ENCODE measurements at regions not wholly inside any gene's neighbourhood (a gene's known extent, or its start where the extent isn't known, plus 50 kb on each side); places are given as distances from the start of the nearest gene placed in this dataset.

GRCh38 chr2:10201201-10201600 lies 78.7 kb downstream of the RRM2 start:
- no peak overlapping the region for H3K9ac ChIP-seq (ENCODE audit: low read length)
- no peaks in the 10 kb centered on the region for H3K36me3 ChIP-seq (ENCODE audit: low read length)
- H3K9me2 ChIP-seq (replicated peaks; ENCODE audit: insufficient read depth, low read length): no peaks in the 10 kb centered on the region
- no peaks in the 10 kb centered on the region for H3K79me2 ChIP-seq (ENCODE audit: insufficient read depth, low read length)
- no peak overlapping the region for H2AFZ ChIP-seq (ENCODE audit: low read depth, low read length, severe bottlenecking)
- no peak overlapping the region for H3K27ac ChIP-seq (ENCODE audit: low read depth, low read length)
- no peak overlapping the region for H3K4me2 ChIP-seq (ENCODE audit: low read depth, low read length, poor library complexity, severe bottlenecking)
- no peaks in the 10 kb centered on the region for H3K9me3 ChIP-seq (ENCODE audit: insufficient read depth, low read length)
- no peak overlapping the region for H3K4me3 ChIP-seq (ENCODE audit: insufficient read depth, low read length, poor library complexity, severe bottlenecking)
- H3K27me3 ChIP-seq (ENCODE audit: low read length): no peaks in the 10 kb centered on the region
- TF ChIP-seq EZH2phosphoT487 (conservative IDR thresholded peaks at IDR 0.05; ENCODE audit: low read length) (no peak), CTCF (IDR thresholded peaks at IDR 0.05; ENCODE audit: insufficient read depth, low read length, poor library complexity, severe bottlenecking) (no peak)
- no peaks in the 10 kb centered on the region for H4K20me1 ChIP-seq (ENCODE audit: low read depth, low read length)
- no peaks in the 10 kb centered on the region for H3F3A ChIP-seq (ENCODE audit: insufficient read depth)

- H3K27ac ChIP-seq (ENCODE audit: low read depth, low read length): no peak overlapping the region
- no peaks in the 10 kb centered on the region for H3K9me2 ChIP-seq (replicated peaks; ENCODE audit: insufficient read depth, low read length)
- H3K4me3 ChIP-seq (ENCODE audit: insufficient read depth, low read length, poor library complexity, severe bottlenecking): no peak overlapping the region
- no peaks in the 10 kb centered on the region for H3F3A ChIP-seq (ENCODE audit: insufficient read depth)
- no peaks in the 10 kb centered on the region for H3K79me2 ChIP-seq (ENCODE audit: insufficient read depth, low read length)
- H3K9me3 ChIP-seq (ENCODE audit: insufficient read depth, low read length): no peaks in the 10 kb centered on the region
- H4K20me1 ChIP-seq (ENCODE audit: low read depth, low read length): no peaks in the 10 kb centered on the region
- H2AFZ ChIP-seq (ENCODE audit: low read depth, low read length, severe bottlenecking): no peak overlapping the region
- no peak overlapping the region for H3K9ac ChIP-seq (ENCODE audit: low read length)
- H3K4me2 ChIP-seq (ENCODE audit: low read depth, low read length, poor library complexity, severe bottlenecking): no peak overlapping the region
- H3K27me3 ChIP-seq (ENCODE audit: low read length): no peaks in the 10 kb centered on the region
- no peaks in the 10 kb centered on the region for H3K36me3 ChIP-seq (ENCODE audit: low read length)
- TF ChIP-seq EZH2phosphoT487 (conservative IDR thresholded peaks at IDR 0.05; ENCODE audit: low read length) (no peak), CTCF (IDR thresholded peaks at IDR 0.05; ENCODE audit: insufficient read depth, low read length, poor library complexity, severe bottlenecking) (no peak)
Observed at GRCh38 chr2:10202131-10202665, 79.7 kb downstream of the RRM2 start.

- Histone ChIP-seq H4K20me1 (ENCODE audit: low read depth, low read length) (no peaks in the 10 kb centered on the region), H3K4me2 (ENCODE audit: low read depth, low read length, poor library complexity, severe bottlenecking) (no peak overlapping the region), H3K9me2 (replicated peaks; ENCODE audit: insufficient read depth, low read length) (no peaks in the 10 kb centered on the region), H3K27ac (ENCODE audit: low read depth, low read length) (no peak overlapping the region), H3K4me3 (ENCODE audit: insufficient read depth, low read length, poor library complexity, severe bottlenecking) (no peak overlapping the region), H3F3A (ENCODE audit: insufficient read depth) (no peaks in the 10 kb centered on the region), H3K79me2 (ENCODE audit: insufficient read depth, low read length) (no peaks in the 10 kb centered on the region), H3K9ac (ENCODE audit: low read length) (no peak overlapping the region), H3K9me3 (ENCODE audit: insufficient read depth, low read length) (no peaks in the 10 kb centered on the region), H2AFZ (ENCODE audit: low read depth, low read length, severe bottlenecking) (no peak overlapping the region), H3K27me3 (ENCODE audit: low read length) (no peaks in the 10 kb centered on the region), H3K36me3 (ENCODE audit: low read length) (no peaks in the 10 kb centered on the region)
- no peak for TF ChIP-seq EZH2phosphoT487 (conservative IDR thresholded peaks at IDR 0.05; ENCODE audit: low read length)
- no peak for TF ChIP-seq CTCF (IDR thresholded peaks at IDR 0.05; ENCODE audit: insufficient read depth, low read length, poor library complexity, severe bottlenecking)
Observed at GRCh38 chr2:10204326-10205161, 82.0 kb downstream of the RRM2 start.

Measured in SU-DHL-6 (cell line).